PFSK-1 (cell line): ENCODE measurements at regions not wholly inside any gene's neighbourhood (a gene's known extent, or its start where the extent isn't known, plus 50 kb on each side); places are given as distances from the start of the nearest gene placed in this dataset.

ENCODE experiments used
- FOXP2 ChIP-seq: optimal IDR thresholded peaks from 2 replicates; pipeline ENCODE3; 2011; ENCODE audit warnings: borderline replicate concordance, control low read depth, inconsistent platforms; ENCODE audit not compliant: insufficient read depth; ENCODE audit errors: extremely low read length, extremely low read depth
- POLR2AphosphoS5 ChIP-seq: IDR thresholded peaks from 2 replicates; pipeline ENCODE4 v1.6.1; 2012; ENCODE audit warnings: low read depth, mild to moderate bottlenecking, control low read depth, low read length, moderate library complexity
- REST ChIP-seq, 2 experiments: IDR thresholded peaks; 2 replicates each; pipeline versions ENCODE4 v1.6.1 to v1.8.0; 2011 to 2012; ENCODE audit warnings: low read depth in 2 of 2, low read length in 2 of 2, control low read depth in 1 of 2, inconsistent platforms in 1 of 2, mild to moderate bottlenecking in 1 of 2, moderate library complexity in 1 of 2; ENCODE audit not compliant: insufficient read depth in 1 of 2
- SIN3A ChIP-seq: IDR thresholded peaks from 2 replicates; pipeline ENCODE4 v1.6.1; 2012; ENCODE audit warnings: mild to moderate bottlenecking, low read length, moderate library complexity, borderline replicate concordance; ENCODE audit not compliant: insufficient read depth
- TAF1 ChIP-seq: IDR thresholded peaks from 2 replicates; pipeline ENCODE4 v1.6.1; 2012; ENCODE audit warnings: low read length, control low read depth, borderline replicate concordance; ENCODE audit not compliant: insufficient read depth

- TF ChIP-seq REST (IDR thresholded peaks at IDR 0.05; ENCODE audit: insufficient read depth in 1 of 2, low read depth in 2 of 2, low read length in 2 of 2) (no peak), SIN3A (no peak), POLR2AphosphoS5 (no peak), FOXP2 (no peak), TAF1 (no peak)
These were observed 455.3 kb upstream of the SLC10A2 start for GRCh38 chr13:103521532-103521931.

- TF ChIP-seq SIN3A (no peak), REST (IDR thresholded peaks at IDR 0.05; ENCODE audit: insufficient read depth in 1 of 2, low read depth in 2 of 2, low read length in 2 of 2) (no peak), FOXP2 (no peak), TAF1 (no peak), POLR2AphosphoS5 (no peak)
These were observed 451.5 kb upstream of the SLC10A2 start for GRCh38 chr13:103517768-103518102.

- TF ChIP-seq SIN3A (no peak), REST (IDR thresholded peaks at IDR 0.05; ENCODE audit: insufficient read depth in 1 of 2, low read depth in 2 of 2, low read length in 2 of 2) (no peak), TAF1 (no peak), POLR2AphosphoS5 (no peak), FOXP2 (no peak)
These were observed 451.0 kb upstream of the SLC10A2 start for GRCh38 chr13:103517066-103517767.

- TF ChIP-seq POLR2AphosphoS5 (no peak), REST (IDR thresholded peaks at IDR 0.05; ENCODE audit: insufficient read depth in 1 of 2, low read depth in 2 of 2, low read length in 2 of 2) (no peak), TAF1 (no peak), FOXP2 (no peak), SIN3A (no peak)
These were observed 450.0 kb upstream of the SLC10A2 start for GRCh38 chr13:103516015-103516795.
